GM19438 (cell line): ENCODE measurements at regions not wholly inside any gene's neighbourhood (a gene's known extent, or its start where the extent isn't known, plus 50 kb on each side); places are given as distances from the start of the nearest gene placed in this dataset.
"Not testable (repeated sequence)": the region's sequence is repeated elsewhere in the genome, so short reads cannot be mapped to it uniquely, and the experiment has no call there.

Experiments used
- ATAC-seq: cut with Tn5 transposase; IDR thresholded peaks from one replicate; pipeline ENCODE4 v1.9.1; 2021; ENCODE audit warnings: low read depth; ENCODE audit not compliant: unreplicated experiment

DNA sequence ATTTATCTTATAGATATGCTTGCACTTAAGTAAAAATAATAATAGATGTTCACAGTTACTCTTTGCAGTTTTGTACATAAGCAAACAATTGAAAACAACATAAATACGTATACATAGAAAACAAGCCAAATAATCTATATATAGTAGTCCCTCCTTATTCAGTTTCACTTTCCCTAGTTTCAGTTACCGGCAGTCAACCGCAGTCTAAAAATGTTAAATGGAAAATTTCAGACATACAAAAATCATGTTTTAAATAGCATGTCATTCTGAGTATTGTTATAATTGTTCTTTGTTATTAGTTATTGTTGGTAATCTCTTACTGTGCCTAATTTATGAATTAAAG is 262.0 kb downstream of the CGGBP1 start:
- no peak for ATAC-seq

- ATAC-seq: no peak
Measured at GRCh38 chr3:87796137-87796842, 262.5 kb downstream of the CGGBP1 start.

DNA sequence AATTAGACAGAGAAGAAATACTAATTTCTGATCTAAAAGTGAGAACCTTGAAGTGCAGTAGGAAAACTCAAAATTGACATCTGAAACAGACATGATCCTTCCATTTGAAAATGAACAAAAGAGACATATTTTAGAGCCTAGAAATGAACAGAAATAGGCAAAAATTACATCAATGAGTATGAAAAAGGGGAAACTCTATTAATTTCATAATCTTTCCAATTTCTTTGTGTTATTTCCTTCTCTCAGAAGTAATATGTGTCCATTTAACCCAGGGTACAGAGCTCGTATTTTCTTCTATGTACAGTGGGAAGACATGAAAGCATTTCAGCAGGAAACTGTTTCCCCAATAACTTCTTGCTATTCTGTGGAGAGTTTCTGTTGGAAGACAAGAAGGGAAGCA is 263.1 kb downstream of the CGGBP1 start:
- ATAC-seq: no peak

- no peak for ATAC-seq
Measured at GRCh38 chr3:87793337-87793877, 265.4 kb downstream of the CGGBP1 start.

GRCh38 chr3:87792534-87793336 is 266.1 kb downstream of the CGGBP1 start, which contains the start of gene HTR1F:
Gene HTR1F (plus strand): TSS chr3:87792706.
- ATAC-seq: no peak

DNA sequence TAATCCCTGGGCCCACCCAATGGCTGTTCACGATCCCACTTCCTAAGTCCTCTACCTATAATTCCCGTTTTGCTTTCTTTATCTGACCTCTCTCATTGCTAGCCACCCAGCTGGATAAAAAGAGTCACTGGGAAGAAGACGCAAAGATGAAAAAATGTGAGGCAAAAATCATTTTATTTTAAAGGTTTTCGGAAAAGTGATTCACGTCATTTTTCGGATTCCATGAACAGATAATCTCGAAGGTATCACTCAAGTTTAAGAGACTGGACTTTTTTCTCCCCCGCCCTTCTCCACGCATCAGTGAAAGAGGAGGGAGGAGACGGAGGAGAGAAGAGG is 266.6 kb downstream of the CGGBP1 start:
- ATAC-seq: no peak

- ATAC-seq: no peak
Measured at GRCh38 chr3:87791248-87792027, 267.4 kb downstream of the CGGBP1 start.

GRCh38 chr3:87789049-87789448 is 269.8 kb downstream of the CGGBP1 start:
- ATAC-seq: not testable (repeated sequence)

DNA sequence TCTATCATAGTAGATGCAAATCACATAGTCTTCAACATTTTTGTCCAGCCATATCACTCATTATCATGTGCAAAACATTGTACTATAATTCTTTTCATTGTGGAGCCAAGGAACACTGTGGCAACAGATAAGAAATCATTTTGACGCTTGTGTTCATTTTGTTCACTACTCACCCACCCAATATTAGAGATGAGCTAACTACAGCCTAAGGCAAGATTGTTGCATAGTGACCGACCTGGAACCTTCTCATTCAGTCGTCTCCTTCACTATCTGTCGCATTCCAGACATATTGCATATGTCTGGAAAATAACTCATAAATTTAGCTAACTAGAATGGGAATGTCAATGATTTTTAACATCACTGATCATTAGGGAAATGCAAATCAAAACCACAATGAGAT is 270.3 kb downstream of the CGGBP1 start:
- no peak for ATAC-seq

GRCh38 chr3:87780811-87781210 is 278.0 kb downstream of the CGGBP1 start:
- no peak for ATAC-seq

- ATAC-seq: no peak
Measured at GRCh38 chr3:87778876-87779275, 279.9 kb downstream of the CGGBP1 start.

GRCh38 chr3:87771337-87772192 is 287.2 kb downstream of the CGGBP1 start:
- peak; percentile 89 for ATAC-seq

- no peak for ATAC-seq
Measured at GRCh38 chr3:87766721-87767120, 292.1 kb downstream of the CGGBP1 start.

- no peak for ATAC-seq
Measured at GRCh38 chr3:87765256-87765655, 293.5 kb downstream of the CGGBP1 start.

DNA sequence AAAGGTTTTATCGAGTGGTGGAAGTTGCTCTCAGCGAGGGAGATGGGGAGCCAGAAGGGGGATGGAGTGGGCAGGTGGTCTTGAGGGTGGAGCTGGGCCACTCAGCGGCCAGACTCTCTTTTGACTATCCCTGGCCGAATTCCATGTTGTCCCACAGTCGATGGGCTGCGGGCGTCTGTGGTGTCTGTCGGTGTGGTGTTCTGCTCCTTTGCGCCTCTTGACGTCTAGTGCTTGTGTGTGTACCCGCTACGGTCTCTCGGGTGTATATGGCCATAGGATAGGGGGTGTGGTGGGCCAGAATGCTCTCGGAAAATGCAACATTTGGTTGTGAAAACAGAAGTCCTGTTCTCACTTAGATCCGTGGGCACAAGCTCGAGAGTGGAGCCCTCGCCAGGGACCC is 297.0 kb downstream of the CGGBP1 start:
- no peak for ATAC-seq

DNA sequence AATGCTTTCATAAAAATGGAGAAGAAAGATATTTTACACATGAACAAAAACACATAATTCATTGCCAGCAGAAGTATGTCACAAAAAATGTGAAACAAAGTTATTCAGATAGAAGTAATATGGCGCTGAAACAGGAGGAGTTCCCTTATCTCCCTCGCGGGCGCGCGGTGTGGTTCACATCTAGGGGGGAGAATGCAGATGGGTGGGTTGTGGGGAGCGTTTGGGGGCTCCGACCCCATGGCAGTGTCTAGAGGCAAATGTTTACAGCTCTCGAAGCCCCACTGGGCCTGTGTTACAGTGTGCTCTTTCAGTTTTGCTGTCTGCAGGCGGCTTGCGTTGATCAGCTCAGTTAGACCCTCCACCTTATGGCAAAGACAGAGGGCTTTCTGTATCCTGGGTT is 297.5 kb downstream of the CGGBP1 start:
- no peak for ATAC-seq

- ATAC-seq: no peak
Measured at GRCh38 chr3:87756616-87757015, 302.2 kb downstream of the CGGBP1 start.

GRCh38 chr3:87755852-87756251 is 303.0 kb downstream of the CGGBP1 start:
- no peak for ATAC-seq

DNA sequence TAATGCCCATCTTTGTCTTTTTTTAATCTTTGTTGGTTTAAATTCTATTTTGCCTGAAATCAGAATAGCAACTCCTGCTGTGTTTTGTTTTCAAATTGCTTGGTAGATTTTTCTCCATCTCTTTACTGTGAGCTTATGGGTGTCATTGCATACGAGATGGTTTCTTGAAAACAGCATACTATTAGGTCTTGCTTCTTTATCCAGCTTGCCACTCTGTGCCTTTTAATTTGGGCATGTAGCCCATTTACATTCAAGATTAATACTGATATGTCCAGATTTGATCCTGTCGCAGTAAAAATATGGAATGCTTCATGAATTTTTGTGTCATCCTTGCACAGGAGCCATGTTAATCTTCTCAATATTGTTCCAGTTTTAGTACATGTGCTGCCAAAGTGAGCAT is 316.6 kb downstream of the CGGBP1 start:
- ATAC-seq: no peak

- not testable (repeated sequence) for ATAC-seq
Measured at GRCh38 chr3:87740894-87741293, 317.9 kb downstream of the CGGBP1 start.
